ENCODE measurements at regions not wholly inside any gene's neighbourhood (a gene's known extent, or its start where the extent isn't known, plus 50 kb on each side); places are given as distances from the start of the nearest gene placed in this dataset.
"Not testable (repeated sequence)": the region's sequence is repeated elsewhere in the genome, so short reads cannot be mapped to it uniquely, and the experiment has no call there.

DNA sequence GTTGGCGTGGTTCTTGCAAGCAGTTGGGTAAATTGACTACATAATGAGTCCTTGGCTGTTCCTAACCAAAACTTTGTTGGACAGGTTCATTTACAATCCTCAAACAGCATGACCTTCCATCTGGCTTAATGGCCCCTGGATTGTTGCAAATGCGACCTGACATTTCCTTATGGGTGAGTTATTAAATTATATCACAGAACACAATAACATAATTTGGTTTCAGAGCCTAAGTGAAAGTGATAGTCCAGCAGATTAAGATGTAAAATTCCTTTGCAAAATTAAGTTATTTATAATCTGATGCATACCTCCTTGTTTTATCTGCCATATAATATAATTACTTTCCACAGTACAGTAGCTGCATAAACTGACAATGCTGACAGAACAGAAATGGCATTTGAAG lies 224.4 kb downstream of the TUSC1 start:
- Mint-ChIP-seq H3K27me3 (ENCODE audit: low read depth, poor library complexity) (no peaks in the 10 kb centered on the region), H3K4me1 (no peaks in the 10 kb centered on the region), H3K27ac (no peak overlapping the region)

GRCh38 chr9:25449503-25449902 lies 228.7 kb downstream of the TUSC1 start:
- no peaks in the 10 kb centered on the region for H3K9me3 Mint-ChIP-seq
- no peaks in the 10 kb centered on the region for H3K4me1 Mint-ChIP-seq
- H3K36me3 Mint-ChIP-seq (ENCODE audit: low read depth): no peaks in the 10 kb centered on the region
- no peak overlapping the region for H3K27ac Mint-ChIP-seq
- no peak overlapping the region for H3K4me3 Mint-ChIP-seq
- DNase-seq: no peak
- no peak for TF ChIP-seq CTCF (IDR thresholded peaks at IDR 0.05)
- no peaks in the 10 kb centered on the region for H3K27me3 Mint-ChIP-seq (ENCODE audit: low read depth, poor library complexity)

More for the DNA sequence above, 224.4 kb downstream of the TUSC1 start:
- H3K4me3 Mint-ChIP-seq: no peak overlapping the region
- no peaks in the 10 kb centered on the region for H3K36me3 Mint-ChIP-seq (ENCODE audit: low read depth)
- no peak for TF ChIP-seq CTCF (IDR thresholded peaks at IDR 0.05)
- H3K9me3 Mint-ChIP-seq: no peaks in the 10 kb centered on the region
- no peak for DNase-seq

GRCh38 chr9:25445721-25446120 lies 232.5 kb downstream of the TUSC1 start:
- H3K27ac Mint-ChIP-seq; H3K36me3 Mint-ChIP-seq (ENCODE audit: low read depth); H3K4me1 Mint-ChIP-seq; H3K9me3 Mint-ChIP-seq; DNase-seq; H3K27me3 Mint-ChIP-seq (ENCODE audit: low read depth, poor library complexity); H3K4me3 Mint-ChIP-seq: not testable (repeated sequence)

GRCh38 chr9:25442526-25442925 lies 235.7 kb downstream of the TUSC1 start:
- no peak for DNase-seq
- H3K4me1 Mint-ChIP-seq: no peaks in the 10 kb centered on the region
- H3K27me3 Mint-ChIP-seq (ENCODE audit: low read depth, poor library complexity): no peaks in the 10 kb centered on the region
- TF ChIP-seq CTCF (IDR thresholded peaks at IDR 0.05): no peak
- no peaks in the 10 kb centered on the region for H3K36me3 Mint-ChIP-seq (ENCODE audit: low read depth)
- no peak overlapping the region for H3K27ac Mint-ChIP-seq
- no peak overlapping the region for H3K4me3 Mint-ChIP-seq
- no peaks in the 10 kb centered on the region for H3K9me3 Mint-ChIP-seq

DNA sequence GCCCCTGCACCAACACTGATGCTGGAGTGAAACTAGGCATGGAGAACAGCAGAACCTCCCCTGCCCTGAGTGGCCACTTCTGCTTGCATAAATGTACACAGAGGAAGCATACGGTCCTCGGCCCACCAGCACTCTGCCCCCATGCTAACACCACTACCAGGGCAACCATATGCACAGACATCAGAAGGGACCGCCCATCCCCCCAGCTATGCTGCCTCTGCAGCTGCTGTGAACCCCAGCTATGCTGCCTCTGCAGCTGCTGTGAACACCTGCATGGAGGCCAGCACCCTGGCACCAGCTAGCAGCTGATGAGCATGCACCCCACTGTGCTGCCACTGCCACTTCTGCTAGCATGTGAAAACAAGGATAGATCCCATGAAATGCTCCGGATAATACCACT lies 250.3 kb downstream of the TUSC1 start:
- Mint-ChIP-seq H3K36me3 (ENCODE audit: low read depth) (no peaks in the 10 kb centered on the region), H3K27me3 (ENCODE audit: low read depth, poor library complexity) (no peaks in the 10 kb centered on the region), H3K9me3 (peaks cover 4% of the 10 kb centered on the region), H3K4me3 (no peak overlapping the region), H3K4me1 (no peaks in the 10 kb centered on the region), H3K27ac (no peak overlapping the region)
- no peak for TF ChIP-seq CTCF (IDR thresholded peaks at IDR 0.05)
- no peak for DNase-seq

- no peaks in the 10 kb centered on the region for H3K36me3 Mint-ChIP-seq (ENCODE audit: low read depth)
- no peak overlapping the region for H3K27ac Mint-ChIP-seq
- DNase-seq: no peak
- no peaks in the 10 kb centered on the region for H3K4me1 Mint-ChIP-seq
- no peak for TF ChIP-seq CTCF (IDR thresholded peaks at IDR 0.05)
- H3K9me3 Mint-ChIP-seq: peaks cover 4% of the 10 kb centered on the region
- no peak overlapping the region for H3K4me3 Mint-ChIP-seq
- H3K27me3 Mint-ChIP-seq (ENCODE audit: low read depth, poor library complexity): no peaks in the 10 kb centered on the region
Measured at GRCh38 chr9:25427290-25427689, 251.0 kb downstream of the TUSC1 start.

All from nephron progenitor cell (in vitro differentiated cells).